NCI-H774 (cell line): ENCODE measurements at regions not wholly inside any gene's neighbourhood (a gene's known extent, or its start where the extent isn't known, plus 50 kb on each side); places are given as distances from the start of the nearest gene placed in this dataset.
"Not testable (repeated sequence)": the region's sequence is repeated elsewhere in the genome, so short reads cannot be mapped to it uniquely, and the experiment has no call there.

Source experiments
- DNase-seq: peaks from one replicate; lab custom pipeline; 2025; lab: John Stamatoyannopoulos, UW

DNA sequence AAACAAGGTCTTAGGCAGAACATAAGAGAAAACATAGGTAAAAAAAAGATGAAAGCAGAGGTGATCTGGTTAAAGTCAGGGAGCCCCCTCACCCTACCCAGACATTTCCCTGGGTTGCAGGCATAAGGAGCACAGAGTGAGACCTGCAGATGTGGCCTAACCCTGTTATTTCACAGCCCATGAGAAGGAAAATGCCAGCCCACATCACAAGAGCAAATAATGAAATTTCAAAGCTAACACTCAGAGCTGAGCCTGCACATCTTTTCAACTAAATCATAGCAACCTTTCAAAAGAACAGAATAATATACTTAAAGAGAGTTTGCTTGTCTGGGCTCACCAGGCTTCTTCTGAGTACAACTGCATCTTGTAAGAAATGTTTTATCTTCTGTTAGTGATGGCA lies 295.4 kb downstream of the RPAP3 start:
- DNase-seq, result no peak

DNA sequence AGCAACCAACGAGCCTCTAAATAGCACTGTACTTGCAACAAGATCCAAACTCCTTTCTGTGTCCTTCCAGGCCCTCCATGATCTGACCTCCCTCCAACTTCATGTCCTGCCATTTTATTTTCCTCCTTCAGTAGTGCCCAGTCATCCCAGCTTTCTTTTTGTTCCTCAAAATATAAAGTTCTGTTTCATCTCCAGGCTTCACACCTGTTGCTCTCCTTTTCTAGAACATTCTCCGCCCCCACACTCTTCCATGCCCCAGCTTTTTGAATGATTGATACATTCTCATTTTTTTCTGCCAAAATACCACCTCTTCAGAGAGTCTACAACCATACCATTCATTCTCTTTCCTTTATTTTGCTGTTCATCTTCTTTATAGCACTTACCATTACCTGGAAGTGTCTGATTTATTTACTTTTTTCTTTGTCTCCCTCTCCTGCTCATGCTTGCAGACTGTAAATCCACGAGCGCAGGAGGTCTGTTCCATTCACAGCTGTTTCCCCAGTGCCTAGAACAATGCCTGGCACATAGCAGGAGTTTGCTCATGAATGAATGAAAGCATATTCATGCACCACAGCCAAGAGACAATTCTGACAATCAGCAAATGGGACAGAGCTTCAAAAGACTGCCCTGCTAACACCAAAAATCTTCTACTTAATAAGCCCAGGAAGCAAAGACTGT lies 296.4 kb downstream of the RPAP3 start:
- no peak for DNase-seq

DNA sequence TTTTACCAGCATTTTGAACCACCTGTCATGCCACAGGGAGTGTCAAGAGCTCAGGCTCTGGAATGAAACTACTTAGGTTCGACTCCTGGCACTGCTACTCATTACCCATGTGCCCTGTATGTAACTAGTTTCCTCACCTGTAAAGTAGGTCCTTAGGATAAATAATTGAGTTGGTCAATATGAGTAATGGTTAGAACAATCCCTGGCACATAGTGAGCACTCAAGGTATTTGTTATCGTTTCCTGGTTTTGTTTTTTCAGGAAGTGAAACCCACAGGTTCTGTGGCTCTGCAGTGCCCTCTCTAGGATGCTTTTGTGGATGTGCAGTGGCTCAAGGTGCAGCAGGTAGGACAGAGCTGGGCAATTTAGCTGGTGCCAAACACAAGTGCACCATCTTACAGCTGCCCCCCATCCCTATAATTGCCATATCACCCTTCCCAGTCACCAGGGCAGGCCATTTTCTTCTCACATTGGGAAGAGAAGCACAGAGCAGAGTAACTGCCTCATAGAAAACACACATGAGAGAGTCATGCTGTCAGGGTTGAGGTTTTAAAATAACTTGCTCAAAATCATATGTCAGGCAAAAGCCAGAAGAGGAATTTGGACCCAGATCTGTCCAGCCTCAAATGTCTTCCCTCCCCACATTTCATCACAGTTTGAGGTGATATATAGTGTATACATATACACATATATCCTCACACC lies 297.5 kb downstream of the RPAP3 start:
- peak; percentile 90 for DNase-seq

DNA sequence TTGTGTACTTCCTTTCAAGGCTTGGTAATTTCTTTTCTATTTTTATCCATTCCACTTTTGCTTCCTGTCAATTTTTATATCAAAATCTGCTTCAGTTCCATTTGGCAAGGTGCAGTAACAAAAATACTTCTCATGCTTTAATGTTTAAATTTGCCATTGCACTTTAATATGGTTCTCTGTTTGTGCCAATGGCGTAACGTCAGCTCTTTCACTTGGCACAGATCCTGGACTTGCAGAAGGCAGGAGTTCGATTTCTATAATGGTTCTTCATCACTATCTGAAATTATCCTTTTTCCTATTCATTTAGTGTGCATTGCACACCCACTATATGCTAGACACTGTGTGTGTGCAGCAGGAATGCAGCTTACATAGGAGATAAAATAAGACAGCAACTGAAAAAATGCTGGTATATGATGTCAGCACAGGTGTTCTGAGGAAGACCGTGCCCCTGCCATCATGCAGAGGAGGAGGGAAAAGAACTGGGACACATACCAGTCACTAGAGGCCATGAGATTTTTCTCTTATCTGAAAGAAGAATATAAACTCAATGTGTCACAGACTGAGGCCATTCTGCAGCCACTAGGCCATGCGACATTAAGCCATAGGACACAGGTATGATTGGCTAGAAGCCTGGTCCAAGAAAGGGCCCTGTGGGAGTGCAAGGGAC lies 298.2 kb downstream of the RPAP3 start:
- peak; percentile 63 for DNase-seq

DNA sequence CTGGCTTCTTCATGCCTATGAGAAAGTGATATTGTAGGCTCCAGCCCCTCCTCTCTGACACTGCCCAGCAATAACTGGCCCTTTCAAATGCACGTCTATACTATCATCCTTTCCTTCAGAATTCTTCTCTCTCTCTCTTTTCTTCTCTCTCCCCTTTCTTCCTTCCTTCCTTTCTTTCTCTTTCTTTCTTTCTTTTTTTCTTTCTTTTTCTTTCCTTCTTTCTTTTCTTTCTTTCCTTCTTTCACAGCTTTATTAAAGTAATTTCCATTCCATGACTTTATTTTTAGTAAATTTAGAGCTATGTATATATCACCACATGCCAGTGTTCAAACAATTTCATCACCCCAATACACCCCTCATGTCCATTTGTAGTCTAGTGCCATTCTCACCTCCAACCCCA lies 302.1 kb downstream of the RPAP3 start:
- DNase-seq, result no peak

DNA sequence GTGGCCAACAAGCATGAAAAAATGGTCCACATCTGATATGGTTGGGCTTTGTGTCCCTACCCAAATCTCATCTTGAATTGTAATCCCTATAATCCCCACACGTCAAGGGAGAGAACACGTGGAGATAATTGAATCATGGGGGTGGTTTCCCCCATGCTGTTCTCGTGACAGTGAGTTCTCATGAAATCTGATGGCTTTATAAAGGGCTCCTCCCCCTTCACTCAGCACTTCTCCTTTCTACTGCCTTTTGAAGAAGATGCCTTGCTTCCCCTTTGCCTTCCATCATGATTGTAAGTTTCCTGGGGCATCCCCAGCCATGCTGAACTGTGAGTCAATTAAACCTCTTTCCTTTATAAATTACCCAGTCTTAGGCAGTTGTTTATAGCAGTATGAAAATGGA lies 304.6 kb downstream of the RPAP3 start:
- not testable (repeated sequence) for DNase-seq

DNA sequence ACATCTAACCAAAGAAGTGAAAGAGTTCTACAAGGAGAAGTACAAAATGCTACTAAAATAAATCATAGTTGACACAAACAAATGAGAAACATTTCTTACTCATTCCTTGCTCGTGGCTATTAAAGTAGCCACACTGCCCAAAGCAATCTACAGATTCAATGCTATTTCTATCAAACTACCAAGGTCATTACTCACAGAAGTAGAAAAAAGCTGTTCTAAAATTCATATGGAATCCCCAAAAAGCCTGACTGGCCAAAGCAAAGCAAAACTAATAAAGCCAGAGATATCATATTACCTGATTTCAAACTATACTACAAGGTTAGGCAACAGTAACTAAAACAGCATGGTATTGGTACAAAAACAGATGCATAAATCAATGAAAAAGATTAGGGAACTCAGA lies 305.6 kb downstream of the RPAP3 start:
- DNase-seq, result no peak

DNA sequence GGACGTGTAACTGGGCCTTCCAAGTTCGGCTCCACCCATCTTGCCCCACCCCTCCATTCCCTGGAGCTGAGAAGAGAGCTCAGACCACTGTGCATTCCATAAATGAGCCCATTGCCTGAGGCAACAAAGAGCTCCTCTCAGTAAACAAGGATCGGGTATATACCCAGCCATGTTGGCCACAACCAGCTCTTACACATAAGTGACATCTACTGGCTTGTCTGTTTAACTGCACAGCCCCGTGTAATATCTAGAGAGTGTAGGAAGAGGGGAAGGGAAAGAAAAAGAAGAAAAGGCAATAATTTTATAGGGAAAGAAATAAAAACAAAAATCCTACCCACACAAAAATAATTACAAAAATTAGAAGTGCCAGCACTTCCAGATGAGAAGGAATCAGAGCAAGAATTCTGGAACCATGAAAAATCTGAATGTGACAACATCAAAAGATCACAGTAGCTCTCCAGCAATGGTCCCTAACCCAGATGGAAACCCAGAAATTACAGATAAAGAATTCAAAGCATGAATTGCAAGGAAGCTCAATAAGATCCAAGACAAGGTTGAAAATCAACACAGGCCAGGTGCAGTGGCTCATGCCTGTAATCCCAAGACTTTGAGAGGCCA lies 308.1 kb downstream of the RPAP3 start:
- DNase-seq, result peak; percentile 19

- DNase-seq, result no peak
These were observed 308.7 kb downstream of the RPAP3 start for GRCh38 chr12:47396902-47397663.

- DNase-seq, result no peak
These were observed 311.8 kb downstream of the RPAP3 start for GRCh38 chr12:47394070-47394469.

GRCh38 chr12:47393403-47393790 lies 312.4 kb downstream of the RPAP3 start:
- no peak for DNase-seq

DNA sequence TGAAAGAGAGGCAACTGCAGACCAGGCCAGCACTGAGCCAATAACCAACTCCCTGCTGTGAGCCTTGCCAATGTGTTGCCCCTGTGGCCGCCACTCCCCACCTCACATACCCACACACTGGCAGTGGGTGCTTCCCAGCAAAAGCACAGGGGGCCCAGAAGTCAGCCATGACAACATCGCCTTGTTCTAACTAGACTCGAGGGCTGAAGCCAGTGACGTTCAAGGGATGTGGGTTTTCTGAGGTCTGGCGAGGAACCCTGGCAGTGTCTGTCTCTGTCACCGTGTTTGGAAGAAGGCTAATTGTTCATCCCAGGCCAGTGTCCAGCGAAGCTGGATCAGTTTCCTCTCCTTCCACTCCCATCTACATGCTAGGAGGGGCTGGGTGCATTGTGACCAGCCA lies 311.8 kb upstream of the AMIGO2 start:
- DNase-seq, result no peak

- no peak for DNase-seq
These were observed 309.0 kb upstream of the AMIGO2 start for GRCh38 chr12:47388712-47389111.

- DNase-seq, result no peak
These were observed 308.2 kb upstream of the AMIGO2 start for GRCh38 chr12:47387994-47388393.

DNA sequence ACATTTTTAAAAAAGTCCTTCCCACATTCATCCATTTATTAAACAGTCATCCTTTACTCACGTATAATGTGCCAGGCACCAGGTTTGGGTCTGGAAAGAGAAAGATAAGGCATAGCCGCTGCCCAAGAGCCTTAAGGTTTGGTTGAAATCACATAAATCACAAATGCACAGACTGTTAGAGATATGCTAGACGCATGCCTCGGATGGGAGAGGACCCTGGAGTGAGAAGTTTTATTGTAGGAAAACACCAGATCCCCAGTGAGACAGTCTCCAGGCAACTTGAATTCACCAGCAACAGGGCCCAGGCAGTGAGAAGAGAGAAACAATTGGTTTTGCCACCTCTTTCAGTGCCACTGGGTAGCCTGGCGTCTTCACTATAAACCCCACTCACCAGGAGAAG lies 305.9 kb upstream of the AMIGO2 start:
- DNase-seq, result no peak

DNA sequence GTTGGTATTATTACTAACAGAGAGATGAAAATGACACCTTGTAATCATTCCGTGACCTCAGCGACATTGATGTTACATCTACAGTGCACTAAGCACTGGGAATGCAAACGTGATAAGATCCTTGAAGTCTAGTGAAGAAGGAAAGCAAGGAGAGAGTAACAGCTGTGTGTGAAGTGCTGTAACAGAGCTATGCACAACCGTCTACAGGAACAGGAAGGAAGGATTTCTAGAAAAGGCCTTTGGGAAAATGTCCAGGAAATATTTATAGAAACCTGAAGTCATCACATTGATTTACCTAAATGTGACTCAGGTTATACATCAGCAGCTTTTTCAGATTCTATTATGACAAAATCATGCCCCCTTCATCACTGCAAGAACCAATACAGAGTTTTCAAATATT lies 304.2 kb upstream of the AMIGO2 start:
- no peak for DNase-seq

DNA sequence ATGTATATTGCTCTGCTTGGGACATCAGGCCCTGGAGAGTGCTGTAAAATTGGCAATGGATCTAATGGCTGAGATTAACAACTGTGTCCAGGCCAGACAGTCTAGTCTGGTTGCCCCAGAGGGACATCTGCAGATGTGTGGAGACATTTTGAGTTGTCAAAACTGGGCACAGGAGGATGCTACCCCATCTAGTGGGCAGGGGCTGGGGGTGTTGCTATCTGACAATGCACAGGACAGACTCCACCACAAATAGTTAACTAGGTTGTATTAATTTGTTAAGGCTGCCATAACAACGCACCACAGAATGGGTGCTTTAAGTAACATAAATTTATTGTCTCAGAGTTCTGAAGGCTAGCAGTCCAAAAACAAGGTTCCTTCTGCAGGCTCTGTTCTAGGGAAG lies 302.5 kb upstream of the AMIGO2 start:
- no peak for DNase-seq

GRCh38 chr12:47378907-47379306 lies 299.1 kb upstream of the AMIGO2 start:
- no peak for DNase-seq

DNA sequence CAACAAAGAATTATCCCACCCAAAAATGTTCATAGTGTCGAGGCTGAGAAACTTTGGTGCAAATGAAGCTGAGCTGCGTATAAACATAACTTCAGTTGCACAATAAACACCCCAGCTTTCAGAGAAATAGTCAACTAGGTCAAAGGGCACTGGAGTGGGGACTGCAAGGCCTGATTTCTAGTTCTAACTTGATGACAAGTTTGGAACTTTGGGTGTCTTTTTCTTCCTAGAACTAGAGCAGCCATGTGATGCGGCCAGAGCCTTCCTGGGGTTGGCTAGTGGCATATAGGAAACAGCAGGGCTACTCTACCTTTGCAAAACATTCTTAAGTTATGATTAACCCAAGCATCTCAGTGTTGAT lies 298.4 kb upstream of the AMIGO2 start:
- DNase-seq, result no peak

GRCh38 chr12:47377414-47378221 lies 297.9 kb upstream of the AMIGO2 start:
- no peak for DNase-seq

- no peak for DNase-seq
These were observed 297.2 kb upstream of the AMIGO2 start for GRCh38 chr12:47376927-47377326.
